ENCODE measurements at regions not wholly inside any gene's neighbourhood (a gene's known extent, or its start where the extent isn't known, plus 50 kb on each side); places are given as distances from the start of the nearest gene placed in this dataset.

GRCh38 chr10:36163827-36164226 lies 521.7 kb upstream of the FZD8 start:
- dilution Hi-C loops (cut with MboI; ENCODE audit: extremely low pct_ligation_motif_present, low sequenced_read_pairs) (no loop called here), intact Hi-C loops (cut with micrococcal nuclease) (no loop called here)
- Histone ChIP-seq H3K4me3 (replicated peaks in 1 of 3; ENCODE audit: insufficient read depth in 1 of 3, low read depth in 1 of 3, low read length in 3 of 3) (no peak overlapping the region), H3K79me2 (ENCODE audit: control insufficient read depth, insufficient read depth, low read length) (no peaks in the 10 kb centered on the region), H2AFZ (ENCODE audit: low read depth, low read length) (no peak overlapping the region), H3K4me1 (ENCODE audit: control insufficient read depth, extremely low read depth, insufficient read depth, low read length) (no peaks in the 10 kb centered on the region), H3K9me3 (replicated peaks; ENCODE audit: control insufficient read depth, insufficient read depth, low read length) (no peaks in the 10 kb centered on the region), H4K20me1 (replicated peaks; ENCODE audit: control insufficient read depth, extremely low read depth, insufficient read depth, low read length) (no peaks in the 10 kb centered on the region), H3K4me2 (ENCODE audit: insufficient read depth, low read length) (no peak overlapping the region), H3K36me3 (ENCODE audit: control insufficient read depth in 2 of 2, extremely low read depth in 1 of 2, insufficient read depth in 2 of 2, low read length in 2 of 2) (no peaks in the 10 kb centered on the region), H3K27me3 (ENCODE audit: control insufficient read depth in 2 of 2, insufficient read depth in 2 of 2, low read length in 2 of 2) (no peaks in the 10 kb centered on the region), H3K9ac (replicated peaks; ENCODE audit: extremely low read depth, insufficient read depth, low read length) (no peak overlapping the region), H3K27ac (ENCODE audit: insufficient read depth, low read depth, low read length) (no peak overlapping the region), H3K9me1 (replicated peaks; ENCODE audit: control insufficient read depth, extremely low read depth, insufficient read depth, low read length) (no peaks in the 10 kb centered on the region)
- CTCF ChIA-PET, result no interaction called here
- POLR2A ChIA-PET, result no interaction called here
- no TSS peak for BruUV-seq (replicated peaks)
- TF ChIP-seq EZH2 (IDR thresholded peaks at IDR 0.05; ENCODE audit: borderline replicate concordance, low read depth, low read length, severe bottlenecking), result no peak
- TF ChIP-seq POLR2AphosphoS5 (IDR thresholded peaks at IDR 0.05; ENCODE audit: insufficient read depth, low read depth, low read length), result no peak
- TF ChIP-seq POLR2A (IDR thresholded peaks at IDR 0.05; ENCODE audit: low read depth, low read length), result no peak
- TF ChIP-seq MYC (IDR thresholded peaks at IDR 0.05; ENCODE audit: low read depth, low read length), result no peak
- no peak for TF ChIP-seq MAX (IDR thresholded peaks at IDR 0.05; ENCODE audit: insufficient read depth, insufficient read length)
- TF ChIP-seq GATA2 (IDR thresholded peaks at IDR 0.05; ENCODE audit: insufficient read depth, insufficient read length, low read depth, low read length), result no peak
- TF ChIP-seq CTCF (IDR thresholded peaks at IDR 0.05; ENCODE audit: extremely low read depth in 1 of 2, insufficient read depth in 1 of 2, low read depth in 1 of 2, low read length in 2 of 2), result no peak
- no peak for TF ChIP-seq FOS (IDR thresholded peaks at IDR 0.05; ENCODE audit: borderline replicate concordance, insufficient read depth, low read length)
- no peak for TF ChIP-seq JUN (IDR thresholded peaks at IDR 0.05; ENCODE audit: borderline replicate concordance, insufficient read depth, insufficient read length, low read depth)
- no peak for FAIRE-seq
- DNase-seq (ENCODE audit: low read depth, low spot score), result no peak

Data from endothelial cell of umbilical vein (primary cell).